ENCODE measurements at regions not wholly inside any gene's neighbourhood (a gene's known extent, or its start where the extent isn't known, plus 50 kb on each side); places are given as distances from the start of the nearest gene placed in this dataset.
"Not testable (repeated sequence)": the region's sequence is repeated elsewhere in the genome, so short reads cannot be mapped to it uniquely, and the experiment has no call there.

- H3K27me3 ChIP-seq, result no peaks in the 10 kb centered on the region
- no peaks in the 10 kb centered on the region for H3K36me3 ChIP-seq
- H3K9me3 ChIP-seq, result no peaks in the 10 kb centered on the region
- TF ChIP-seq CTCF (IDR thresholded peaks at IDR 0.05; ENCODE audit: low read depth, low read length), result no peak
- H3K4me3 ChIP-seq (ENCODE audit: low read depth, low read length), result no peak overlapping the region
- DNase-seq, result no peak
- H3K4me1 ChIP-seq, result no peaks in the 10 kb centered on the region
Measured at GRCh38 chr12:104906695-104907094, 51.4 kb downstream of the SLC41A2 start.

GRCh38 chr12:104905446-104905845, 52.6 kb downstream of the SLC41A2 start:
- not testable (repeated sequence) for DNase-seq; H3K36me3 ChIP-seq; H3K9me3 ChIP-seq; H3K4me3 ChIP-seq (ENCODE audit: low read depth, low read length); H3K27me3 ChIP-seq; H3K4me1 ChIP-seq

GRCh38 chr12:104903648-104904423, 54.3 kb downstream of the SLC41A2 start:
- no peaks in the 10 kb centered on the region for H3K4me1 ChIP-seq
- H3K9me3 ChIP-seq, result no peaks in the 10 kb centered on the region
- H3K27me3 ChIP-seq, result no peaks in the 10 kb centered on the region
- no peak overlapping the region for H3K4me3 ChIP-seq (ENCODE audit: low read depth, low read length)
- no peaks in the 10 kb centered on the region for H3K36me3 ChIP-seq
- no peak for TF ChIP-seq CTCF (IDR thresholded peaks at IDR 0.05; ENCODE audit: low read depth, low read length)
- no peak for DNase-seq

- H3K36me3 ChIP-seq, result no peaks in the 10 kb centered on the region
- no peak for TF ChIP-seq CTCF (IDR thresholded peaks at IDR 0.05; ENCODE audit: low read depth, low read length)
- H3K9me3 ChIP-seq, result no peaks in the 10 kb centered on the region
- H3K4me3 ChIP-seq (ENCODE audit: low read depth, low read length), result no peak overlapping the region
- H3K4me1 ChIP-seq, result no peaks in the 10 kb centered on the region
- no peaks in the 10 kb centered on the region for H3K27me3 ChIP-seq
- DNase-seq, result no peak
Measured at GRCh38 chr12:104902125-104902524, 56.0 kb downstream of the SLC41A2 start.

- no peaks in the 10 kb centered on the region for H3K27me3 ChIP-seq
- H3K36me3 ChIP-seq, result no peaks in the 10 kb centered on the region
- no peak for TF ChIP-seq CTCF (IDR thresholded peaks at IDR 0.05; ENCODE audit: low read depth, low read length)
- H3K4me3 ChIP-seq (ENCODE audit: low read depth, low read length), result no peak overlapping the region
- no peaks in the 10 kb centered on the region; the same call in 1 of the 2 replicates for H3K9me3 ChIP-seq
- no peak for DNase-seq
- no peaks in the 10 kb centered on the region for H3K4me1 ChIP-seq
Measured at GRCh38 chr12:104896710-104897109, 61.4 kb downstream of the SLC41A2 start.

- no peak for TF ChIP-seq CTCF (IDR thresholded peaks at IDR 0.05; ENCODE audit: low read depth, low read length)
- Histone ChIP-seq H3K27me3 (no peaks in the 10 kb centered on the region), H3K9me3 (no peaks in the 10 kb centered on the region; the same call in 1 of the 2 replicates), H3K4me3 (ENCODE audit: low read depth, low read length) (no peak overlapping the region), H3K4me1 (no peaks in the 10 kb centered on the region), H3K36me3 (no peaks in the 10 kb centered on the region)
- DNase-seq, result no peak
Measured at GRCh38 chr12:104896146-104896545, 61.9 kb downstream of the SLC41A2 start.

All from BE2C (cell line).